WTC11 (cell line): ENCODE measurements at regions not wholly inside any gene's neighbourhood (a gene's known extent, or its start where the extent isn't known, plus 50 kb on each side); places are given as distances from the start of the nearest gene placed in this dataset.

Experiments used
- ATF1 ChIP-seq: sonication (generic); formaldehyde crosslinking; IDR thresholded peaks from 2 replicates; pipeline ENCODE4 v1.8.1; 2023; ENCODE audit warnings: mild to moderate bottlenecking, moderate library complexity, missing genetic modification reagents
- CBFB ChIP-seq: sonication (generic); formaldehyde crosslinking; IDR thresholded peaks from 2 replicates; pipeline ENCODE4 v1.8.1; 2022; ENCODE audit warnings: mild to moderate bottlenecking, low read depth, missing genetic modification reagents
- CDX4 ChIP-seq: fragments of 250-450 bp; sonication (Bioruptor Pico); IDR thresholded peaks from 2 replicates; pipeline ENCODE4 v1.9.0; 2021; ENCODE audit warnings: moderate library complexity, mild to moderate bottlenecking, inconsistent platforms, borderline replicate concordance
- E2F4 ChIP-seq: sonication (generic); formaldehyde crosslinking; IDR thresholded peaks from 2 replicates; pipeline ENCODE4 v1.8.1; 2022; ENCODE audit warnings: low read depth, mild to moderate bottlenecking, moderate library complexity, missing genetic modification reagents, borderline replicate concordance
- EMX1 ChIP-seq: fragments of 250-450 bp; sonication (Bioruptor Pico); IDR thresholded peaks from 2 replicates; pipeline ENCODE4 v1.8.0; 2021; ENCODE audit warnings: mild to moderate bottlenecking
- ERG ChIP-seq: fragments of 250-450 bp; sonication (Bioruptor Pico); IDR thresholded peaks from 2 replicates; pipeline ENCODE4 v1.8.0; 2021; ENCODE audit warnings: mild to moderate bottlenecking
- FOXK1 ChIP-seq: sonication (generic); formaldehyde crosslinking; IDR thresholded peaks from 2 replicates; pipeline ENCODE4 v1.8.0; 2022; ENCODE audit warnings: mild to moderate bottlenecking, moderate library complexity, missing genetic modification reagents
- FOXP1 ChIP-seq: sonication (generic); formaldehyde crosslinking; IDR thresholded peaks from 2 replicates; pipeline ENCODE4 v1.8.0; 2022; ENCODE audit warnings: missing genetic modification reagents, mild to moderate bottlenecking, moderate library complexity, borderline replicate concordance
- GABPB1 ChIP-seq: sonication (generic); formaldehyde crosslinking; IDR thresholded peaks from 2 replicates; pipeline ENCODE4 v1.8.1; 2023; ENCODE audit warnings: mild to moderate bottlenecking, missing genetic modification reagents
- HMGA2 ChIP-seq: fragments of 250-450 bp; sonication (Bioruptor Pico); IDR thresholded peaks from 2 replicates; pipeline ENCODE4 v1.4.0; 2021; ENCODE audit warnings: mild to moderate bottlenecking, moderate library complexity
- IRF2 ChIP-seq: sonication (generic); formaldehyde crosslinking; IDR thresholded peaks from 2 replicates; pipeline ENCODE4 v1.8.0; 2022; ENCODE audit warnings: low read depth, missing genetic modification reagents, borderline replicate concordance
- JAZF1 ChIP-seq: fragments of 250-450 bp; sonication (Bioruptor Pico); IDR thresholded peaks from 2 replicates; pipeline ENCODE4 v1.9.0; 2021; ENCODE audit warnings: moderate library complexity, mild to moderate bottlenecking, inconsistent platforms
- MYBL2 ChIP-seq: sonication (generic); formaldehyde crosslinking; IDR thresholded peaks from 2 replicates; pipeline ENCODE4 v1.8.1; 2023; ENCODE audit warnings: mild to moderate bottlenecking, moderate library complexity, missing genetic modification reagents
- OVOL2 ChIP-seq: fragments of 250-450 bp; sonication (Bioruptor Pico); IDR thresholded peaks from 2 replicates; pipeline ENCODE4 v1.9.0; 2021; ENCODE audit warnings: mild to moderate bottlenecking, borderline replicate concordance
- PRDM15 ChIP-seq: sonication (generic); formaldehyde crosslinking; IDR thresholded peaks from 2 replicates; pipeline ENCODE4 v1.8.0; 2022; ENCODE audit warnings: missing genetic modification reagents
- PREB ChIP-seq: sonication (generic); formaldehyde crosslinking; IDR thresholded peaks from 2 replicates; pipeline ENCODE4 v1.8.1; 2022; ENCODE audit warnings: mild to moderate bottlenecking, missing genetic modification reagents, moderate library complexity, borderline replicate concordance
- SMAD4 ChIP-seq: sonication (generic); formaldehyde crosslinking; IDR thresholded peaks from 2 replicates; pipeline ENCODE4 v1.8.0; 2022; ENCODE audit warnings: mild to moderate bottlenecking, missing genetic modification reagents
- ZBTB21 ChIP-seq: sonication (generic); formaldehyde crosslinking; IDR thresholded peaks from 2 replicates; pipeline ENCODE4 v1.8.1; 2023; ENCODE audit warnings: mild to moderate bottlenecking, missing genetic modification reagents, borderline replicate concordance
- ZNF138 ChIP-seq: sonication (generic); formaldehyde crosslinking; conservative IDR thresholded peaks from 2 replicates; pipeline ENCODE4 v1.8.1; 2022; ENCODE audit warnings: mild to moderate bottlenecking, moderate library complexity, missing genetic modification reagents
- ZNF263 ChIP-seq: sonication (generic); formaldehyde crosslinking; IDR thresholded peaks from 2 replicates; pipeline ENCODE4 v1.8.1; 2022; ENCODE audit warnings: low read depth, mild to moderate bottlenecking, moderate library complexity, missing genetic modification reagents
- ZNF512 ChIP-seq: sonication (generic); formaldehyde crosslinking; IDR thresholded peaks from 2 replicates; pipeline ENCODE4 v1.8.1; 2022; ENCODE audit warnings: missing genetic modification reagents, borderline replicate concordance
- ZNF532 ChIP-seq: fragments of 250-450 bp; sonication (Bioruptor Pico); IDR thresholded peaks from 2 replicates; pipeline ENCODE4 v1.9.0; 2021; ENCODE audit warnings: mild to moderate bottlenecking, borderline replicate concordance
- ZSCAN18 ChIP-seq: fragments of 250-450 bp; sonication (Bioruptor Pico); IDR thresholded peaks from 2 replicates; pipeline ENCODE4 v2.1.2; 2022; ENCODE audit warnings: mild to moderate bottlenecking, moderate library complexity

GRCh38 chr1:37255136-37255795, 219.1 kb upstream of the ZC3H12A start (continued):
- TF ChIP-seq ZNF532 (CRISPR knock-in tag) = no peak
- no peak for TF ChIP-seq CBFB (CRISPR knock-in tag)
- TF ChIP-seq HMGA2 (CRISPR knock-in tag) = no peak
- TF ChIP-seq JAZF1 = no peak
- no peak for TF ChIP-seq CDX4
- TF ChIP-seq IRF2 (CRISPR knock-in tag) = no peak
- TF ChIP-seq EMX1 (CRISPR knock-in tag) = no peak
- TF ChIP-seq ZNF263 (CRISPR knock-in tag) = no peak
- peak; percentile 61 for TF ChIP-seq PRDM15
- no peak for TF ChIP-seq ZNF138
- TF ChIP-seq FOXK1 = peak; percentile 75
- no peak for TF ChIP-seq ERG
- no peak; the same call in 1 of the 2 replicates for TF ChIP-seq ATF1 (CRISPR knock-in tag)
- TF ChIP-seq E2F4 (CRISPR knock-in tag) = no peak
- peak; percentile 90 for TF ChIP-seq FOXP1 (CRISPR knock-in tag)
- TF ChIP-seq PREB = 0 out of 2 replicates have a peak, but pooled peaks have one; percentile 24
- peak; percentile 53; the same call in 1 of the 2 replicates for TF ChIP-seq MYBL2 (CRISPR knock-in tag)
- no peak for TF ChIP-seq ZSCAN18
- TF ChIP-seq GABPB1 = no peak
- no peak for TF ChIP-seq OVOL2 (CRISPR knock-in tag)
- TF ChIP-seq ZNF512 = no peak
- 0 out of 2 replicates have a peak, but pooled peaks have one; percentile 29 for TF ChIP-seq SMAD4 (CRISPR knock-in tag)
- peak; percentile 71; the same call in 1 of the 2 replicates for TF ChIP-seq ZBTB21
